ENCODE measurements at regions not wholly inside any gene's neighbourhood (a gene's known extent, or its start where the extent isn't known, plus 50 kb on each side); places are given as distances from the start of the nearest gene placed in this dataset.

DNA sequence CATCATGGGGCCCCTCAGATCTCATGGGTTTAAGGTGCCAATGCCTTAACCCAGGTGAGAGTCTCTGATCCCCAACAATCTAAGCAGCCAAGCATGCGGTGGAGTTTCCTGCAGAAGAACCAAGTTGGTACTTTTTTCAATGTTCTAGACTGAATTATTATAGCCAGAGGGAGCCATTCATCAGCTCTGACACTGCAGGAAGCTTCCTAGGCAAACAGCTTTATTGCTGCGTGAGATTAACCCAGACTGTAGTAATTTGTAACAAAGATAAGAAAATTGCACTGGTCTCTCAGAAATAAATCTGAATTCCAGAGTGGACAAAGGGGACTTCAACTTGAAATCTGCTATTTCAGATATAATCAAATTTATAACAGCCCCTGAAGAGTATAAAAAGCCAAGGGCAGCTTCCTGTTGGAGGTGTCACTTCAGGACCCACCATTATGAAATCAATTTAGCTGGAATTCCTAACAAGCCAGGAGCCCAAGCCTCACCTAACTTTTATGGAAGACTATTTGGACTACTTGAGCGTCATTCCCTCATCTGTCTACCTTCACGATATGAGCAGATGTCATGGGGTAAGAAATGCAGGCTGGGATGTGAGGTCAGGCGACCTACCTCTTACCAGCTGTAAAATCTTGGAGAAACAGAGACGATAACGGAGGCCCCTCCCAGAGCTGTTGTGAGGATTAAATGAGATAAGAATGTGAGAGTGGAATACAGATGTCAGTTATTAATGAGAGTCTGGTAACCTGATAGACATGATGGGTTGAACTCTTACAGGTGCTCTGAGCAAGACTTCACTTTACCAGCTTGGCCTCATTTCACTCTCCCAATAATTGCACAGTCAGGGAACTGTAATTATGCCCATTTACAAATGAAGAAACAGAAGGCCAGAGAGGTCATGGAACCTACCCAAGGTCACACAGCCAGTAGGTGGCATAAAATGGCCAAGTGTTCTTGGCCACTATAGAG, 135.1 kb downstream of the RRAGC start:
- no peak for ATAC-seq (ENCODE audit: low read depth)
- no peaks in the 10 kb centered on the region for H3K4me1 ChIP-seq (ENCODE audit: insufficient read depth, poor library complexity, severe bottlenecking)
- H3K27me3 ChIP-seq (ENCODE audit: insufficient read depth, poor library complexity, severe bottlenecking), result no peaks in the 10 kb centered on the region
- H3K36me3 ChIP-seq (ENCODE audit: low read depth), result no peaks in the 10 kb centered on the region
- H3K27ac ChIP-seq (ENCODE audit: poor library complexity, severe bottlenecking), result no peak overlapping the region
- no peaks in the 10 kb centered on the region for H3K9me3 ChIP-seq (ENCODE audit: severe bottlenecking)
- no peak for DNase-seq (ENCODE audit: low spot score)
- H3K4me3 ChIP-seq (ENCODE audit: severe bottlenecking), result no peak overlapping the region
- TF ChIP-seq, protein P1, sequence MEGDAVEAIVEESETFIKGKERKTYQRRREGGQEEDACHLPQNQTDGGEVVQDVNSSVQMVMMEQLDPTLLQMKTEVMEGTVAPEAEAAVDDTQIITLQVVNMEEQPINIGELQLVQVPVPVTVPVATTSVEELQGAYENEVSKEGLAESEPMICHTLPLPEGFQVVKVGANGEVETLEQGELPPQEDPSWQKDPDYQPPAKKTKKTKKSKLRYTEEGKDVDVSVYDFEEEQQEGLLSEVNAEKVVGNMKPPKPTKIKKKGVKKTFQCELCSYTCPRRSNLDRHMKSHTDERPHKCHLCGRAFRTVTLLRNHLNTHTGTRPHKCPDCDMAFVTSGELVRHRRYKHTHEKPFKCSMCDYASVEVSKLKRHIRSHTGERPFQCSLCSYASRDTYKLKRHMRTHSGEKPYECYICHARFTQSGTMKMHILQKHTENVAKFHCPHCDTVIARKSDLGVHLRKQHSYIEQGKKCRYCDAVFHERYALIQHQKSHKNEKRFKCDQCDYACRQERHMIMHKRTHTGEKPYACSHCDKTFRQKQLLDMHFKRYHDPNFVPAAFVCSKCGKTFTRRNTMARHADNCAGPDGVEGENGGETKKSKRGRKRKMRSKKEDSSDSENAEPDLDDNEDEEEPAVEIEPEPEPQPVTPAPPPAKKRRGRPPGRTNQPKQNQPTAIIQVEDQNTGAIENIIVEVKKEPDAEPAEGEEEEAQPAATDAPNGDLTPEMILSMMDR (IDR thresholded peaks at IDR 0.05; ENCODE audit: poor library complexity, severe bottlenecking), result no peak

DNA sequence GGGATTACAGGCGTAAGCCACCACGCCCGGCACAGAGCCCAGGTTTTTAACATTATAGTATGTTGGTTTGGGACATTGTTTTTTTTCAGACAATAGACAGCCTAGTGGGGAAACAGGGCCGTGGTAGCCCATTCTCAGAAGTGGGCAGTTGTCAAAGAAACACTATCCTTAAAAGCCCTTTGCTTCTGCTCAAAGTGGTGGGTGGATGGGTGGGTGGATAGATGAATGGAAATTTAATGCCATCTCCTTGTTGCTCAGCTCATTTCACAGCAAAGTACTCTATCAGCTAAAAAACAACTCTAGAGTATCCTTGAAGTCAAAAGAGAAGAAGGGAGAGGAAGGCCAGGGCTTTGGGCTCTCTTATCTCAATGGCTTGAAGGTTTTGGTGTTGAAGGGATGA, 137.8 kb downstream of the RRAGC start:
- H3K4me1 ChIP-seq (ENCODE audit: insufficient read depth, poor library complexity, severe bottlenecking), result no peaks in the 10 kb centered on the region
- H3K27me3 ChIP-seq (ENCODE audit: insufficient read depth, poor library complexity, severe bottlenecking), result no peaks in the 10 kb centered on the region
- no peak for DNase-seq (ENCODE audit: low spot score)
- no peaks in the 10 kb centered on the region for H3K9me3 ChIP-seq (ENCODE audit: severe bottlenecking)
- no peak overlapping the region for H3K4me3 ChIP-seq (ENCODE audit: severe bottlenecking)
- no peaks in the 10 kb centered on the region for H3K36me3 ChIP-seq (ENCODE audit: low read depth)
- no peak overlapping the region for H3K27ac ChIP-seq (ENCODE audit: poor library complexity, severe bottlenecking)
- TF ChIP-seq, protein P1 (IDR thresholded peaks at IDR 0.05; ENCODE audit: poor library complexity, severe bottlenecking), result no peak
- ATAC-seq (ENCODE audit: low read depth), result no peak

DNA sequence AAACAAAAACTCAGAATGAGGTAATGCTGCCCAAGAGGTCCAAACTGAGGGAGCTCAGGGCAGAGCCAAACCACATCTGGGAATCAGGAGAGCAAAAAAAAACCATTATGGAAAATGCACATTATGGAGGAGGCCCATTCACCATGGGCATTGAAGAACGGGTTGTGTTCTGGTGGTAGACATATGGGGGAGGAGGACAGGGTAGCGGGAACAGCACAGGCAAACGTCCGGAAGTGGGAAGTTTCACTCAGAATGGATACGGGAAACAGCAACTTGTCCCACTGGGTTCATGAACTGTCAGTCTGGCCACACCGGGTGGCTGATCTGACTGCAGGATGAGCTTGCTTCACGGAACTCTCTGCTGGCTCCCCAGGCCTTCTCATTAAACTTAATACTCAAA, 139.7 kb downstream of the RRAGC start:
- no peak for ATAC-seq (ENCODE audit: low read depth)
- TF ChIP-seq, protein P1 (IDR thresholded peaks at IDR 0.05; ENCODE audit: poor library complexity, severe bottlenecking), result no peak

DNA sequence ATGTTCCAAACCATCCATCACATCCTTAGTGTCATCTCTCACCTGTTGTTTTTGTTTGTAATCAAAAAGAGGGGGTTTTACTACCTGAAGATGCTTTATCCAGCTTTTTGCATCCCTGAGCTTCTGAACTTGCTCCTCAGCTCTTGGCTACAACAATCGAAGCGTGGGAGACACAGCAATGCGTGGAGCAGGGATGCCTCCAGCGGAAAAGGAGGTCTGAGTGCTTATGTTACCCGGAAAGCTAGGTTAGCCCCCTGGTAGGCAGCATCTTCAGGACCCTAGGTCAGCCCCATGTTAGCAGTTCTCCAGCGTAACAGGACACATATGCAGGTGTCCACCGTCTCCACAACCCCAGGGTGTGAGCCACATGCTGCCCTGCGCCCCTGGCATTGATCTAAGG, 141.5 kb downstream of the RRAGC start:
- Histone ChIP-seq H3K27ac (ENCODE audit: poor library complexity, severe bottlenecking) (no peak overlapping the region), H3K27me3 (ENCODE audit: insufficient read depth, poor library complexity, severe bottlenecking) (no peaks in the 10 kb centered on the region), H3K36me3 (ENCODE audit: low read depth) (no peaks in the 10 kb centered on the region), H3K4me3 (ENCODE audit: severe bottlenecking) (no peak overlapping the region), H3K9me3 (ENCODE audit: severe bottlenecking) (no peaks in the 10 kb centered on the region), H3K4me1 (ENCODE audit: insufficient read depth, poor library complexity, severe bottlenecking) (no peaks in the 10 kb centered on the region)
- TF ChIP-seq, protein P1 (IDR thresholded peaks at IDR 0.05; ENCODE audit: poor library complexity, severe bottlenecking), result no peak
- DNase-seq (ENCODE audit: low spot score), result no peak
- no peak for ATAC-seq (ENCODE audit: low read depth)

More for the DNA sequence above, 139.7 kb downstream of the RRAGC start:
- no peaks in the 10 kb centered on the region for H3K4me1 ChIP-seq (ENCODE audit: insufficient read depth, poor library complexity, severe bottlenecking)
- no peak overlapping the region for H3K4me3 ChIP-seq (ENCODE audit: severe bottlenecking)
- DNase-seq (ENCODE audit: low spot score), result no peak
- H3K27ac ChIP-seq (ENCODE audit: poor library complexity, severe bottlenecking), result no peak overlapping the region
- H3K27me3 ChIP-seq (ENCODE audit: insufficient read depth, poor library complexity, severe bottlenecking), result no peaks in the 10 kb centered on the region
- H3K9me3 ChIP-seq (ENCODE audit: severe bottlenecking), result no peaks in the 10 kb centered on the region
- no peaks in the 10 kb centered on the region for H3K36me3 ChIP-seq (ENCODE audit: low read depth)

DNA sequence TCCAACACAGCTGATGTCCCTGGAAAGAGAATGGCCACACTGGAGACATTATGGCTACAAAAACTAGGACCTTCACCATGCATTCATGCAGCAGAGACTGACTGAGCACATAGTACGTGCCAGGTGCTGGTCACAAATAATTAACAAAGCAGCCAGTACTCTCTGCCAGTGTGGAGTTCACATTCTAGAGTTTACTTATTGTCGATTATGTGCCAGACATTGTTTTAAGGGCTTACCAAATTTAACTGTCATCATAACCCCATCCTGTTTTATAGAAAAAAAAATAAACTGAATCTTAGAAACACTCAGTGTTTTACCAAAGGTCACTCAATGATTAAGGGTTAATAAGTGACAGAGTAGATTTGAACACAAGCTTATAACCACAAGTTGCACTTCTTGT, 143.3 kb downstream of the RRAGC start:
- H3K27me3 ChIP-seq (ENCODE audit: insufficient read depth, poor library complexity, severe bottlenecking), result no peaks in the 10 kb centered on the region
- no peaks in the 10 kb centered on the region for H3K9me3 ChIP-seq (ENCODE audit: severe bottlenecking)
- ATAC-seq (ENCODE audit: low read depth) (no peak), DNase-seq (ENCODE audit: low spot score) (no peak)
- no peak overlapping the region for H3K27ac ChIP-seq (ENCODE audit: poor library complexity, severe bottlenecking)
- H3K4me1 ChIP-seq (ENCODE audit: insufficient read depth, poor library complexity, severe bottlenecking), result no peaks in the 10 kb centered on the region
- H3K36me3 ChIP-seq (ENCODE audit: low read depth), result no peaks in the 10 kb centered on the region
- H3K4me3 ChIP-seq (ENCODE audit: severe bottlenecking), result no peak overlapping the region
- TF ChIP-seq, protein P1 (IDR thresholded peaks at IDR 0.05; ENCODE audit: poor library complexity, severe bottlenecking), result no peak

All from RWPE2 (cell line).